Right lobe of liver (tissue), 4 donors: ENCODE measurements at regions not wholly inside any gene's neighbourhood (a gene's known extent, or its start where the extent isn't known, plus 50 kb on each side); places are given as distances from the start of the nearest gene placed in this dataset.

Source experiments
- CTCF ChIP-seq, 4 donors: fragments of 200-600 bp in 3 of 4; fragments of 450-650 bp in 1 of 4; IDR thresholded peaks; one replicate each; pipeline versions ENCODE4 v1.5.1 to v1.8.0; 2016 to 2022; ENCODE audit warnings: antibody characterized with exemption in 4 of 4, mild to moderate bottlenecking in 2 of 4
- POLR2A ChIP-seq: fragments of 450-650 bp; IDR thresholded peaks from one replicate; pipeline ENCODE4 v1.6.1; 2017; ENCODE audit warnings: antibody characterized with exemption, mild to moderate bottlenecking
- donor health status: DM: no; HTN: no; CAD: no.
- donor health status: DM: no; HTN: no; CAD: no.
- donor health status: DM: no; HTN: yes; CAD: no.

GRCh38 chr12:113751513-113751912 lies 214.6 kb downstream of the RBM19 start:
- TF ChIP-seq CTCF (IDR thresholded peaks at IDR 0.05) (no peak), POLR2A (no peak)
